GM12878 (cell line): ENCODE measurements at regions not wholly inside any gene's neighbourhood (a gene's known extent, or its start where the extent isn't known, plus 50 kb on each side); places are given as distances from the start of the nearest gene placed in this dataset.

Experiments
- ATAC-seq: fragments of 200-7000 bp; cut with Tn5 transposase; 3 replicates; pipeline ENCODE4 v1.9.1; 2020; ENCODE audit warnings: mild to moderate bottlenecking, moderate library complexity
- BruUV-seq: library from RNA; stranded (reverse); fragments of 400-500 nt; replicated peaks from 2 replicates; lab custom pipeline; 2021; lab: Mats Ljungman, UMichigan
- CTCF ChIA-PET: fragments of 300-600 bp; sonication (Branson Sonifier 250); formaldehyde crosslinking; extraction: SDS; loops from one replicate; lab custom pipeline; 2021; ENCODE audit warnings: inconsistent platforms; lab: Yijun Ruan, JAX
- POLR2A ChIA-PET: fragments of 350-600 bp; formaldehyde crosslinking; extraction: SDS; loops from one replicate; lab custom pipeline; 2021; ENCODE audit warnings: inconsistent platforms; lab: Charles Lee
- RAD21 ChIA-PET: fragments of 300-600 bp; sonication (Branson Sonifier 250); formaldehyde crosslinking; loops from one replicate; lab custom pipeline; 2023; ENCODE audit warnings: antibody characterized with exemption; ENCODE audit not compliant: unreplicated experiment; lab: Charles Lee
- SMC1A ChIA-PET: fragments of 300-600 bp; sonication (Branson Sonifier 250); formaldehyde crosslinking; loops from one replicate; lab custom pipeline; 2023; ENCODE audit not compliant: unreplicated experiment, uncharacterized antibody; lab: Charles Lee
- DNase-seq: peaks from one replicate; pipeline ENCODE4 v3.0.0-alpha.2; 2011; ENCODE audit warnings: low read depth, low spot score
- FAIRE-seq: peaks from 3 replicates; lab custom pipeline; 2011; peaks lifted over from hg19 to GRCh38; lab: Jason Lieb, UNC
- H2AFZ ChIP-seq: 2 replicates; pipeline ENCODE4 v1.6.0; 2011; ENCODE audit warnings: low read depth, low read length, control low read depth; ENCODE audit not compliant: control insufficient read depth
- H3K27ac ChIP-seq: 2 replicates; pipeline ENCODE4 v1.5.1; 2011; ENCODE audit warnings: control low read depth; ENCODE audit not compliant: control insufficient read depth, insufficient read depth
- H3K27me3 ChIP-seq, 2 experiments: replicated peaks in 1 of 2; 2 replicates each; pipeline versions ENCODE4 v1.6.0 to v1.6.1; 2011; ENCODE audit warnings: low read length in 1 of 2; ENCODE audit not compliant: control insufficient read depth in 2 of 2, insufficient read depth in 2 of 2
- H3K36me3 ChIP-seq, 2 experiments: 2 replicates each; pipeline ENCODE4 v1.5.1; 2011; ENCODE audit warnings: low read length in 1 of 2; ENCODE audit not compliant: control insufficient read depth in 2 of 2, insufficient read depth in 2 of 2
- H3K4me1 ChIP-seq: 2 replicates; pipeline ENCODE4 v1.6.1; 2011; ENCODE audit warnings: mild to moderate bottlenecking, low read length, moderate library complexity, mixed read lengths; ENCODE audit not compliant: control insufficient read depth, insufficient read depth
- H3K4me2 ChIP-seq: 2 replicates; pipeline ENCODE4 v1.6.0; 2011; ENCODE audit warnings: control low read depth; ENCODE audit not compliant: control insufficient read depth, insufficient read depth
- H3K4me3 ChIP-seq: fragments of 200-600 bp; sonication (generic); 2 replicates; pipeline ENCODE4 v1.5.1; 2016
- H3K79me2 ChIP-seq: 2 replicates; pipeline ENCODE4 v1.6.0; 2011; ENCODE audit warnings: low read length; ENCODE audit not compliant: control insufficient read depth, insufficient read depth
- H3K9ac ChIP-seq: 2 replicates; pipeline ENCODE4 v1.8.0; 2011; ENCODE audit warnings: low read length, control low read depth, mixed read lengths; ENCODE audit not compliant: control insufficient read depth, insufficient read depth
- H3K9me3 ChIP-seq: replicated peaks from 3 replicates; pipeline ENCODE4 v1.5.1; 2011; ENCODE audit warnings: mild to moderate bottlenecking, low read length; ENCODE audit not compliant: control insufficient read depth, insufficient read depth
- H4K20me1 ChIP-seq: 2 replicates; pipeline ENCODE4 v1.6.0; 2011; ENCODE audit not compliant: control insufficient read depth, insufficient read depth
- HDAC2 ChIP-seq: fragments of 200-600 bp; sonication (generic); IDR thresholded peaks from 2 replicates; pipeline ENCODE4 v1.6.1; 2017
- JUNB ChIP-seq: IDR thresholded peaks from 2 replicates; pipeline ENCODE4 v1.6.1; 2016; ENCODE audit warnings: antibody characterized with exemption, mild to moderate bottlenecking
- RAD21 ChIP-seq: IDR thresholded peaks from 2 replicates; pipeline ENCODE4 v1.6.1; 2011; ENCODE audit warnings: mild to moderate bottlenecking, low read depth, low read length, moderate library complexity; ENCODE audit not compliant: insufficient read depth
- SRF ChIP-seq, 2 experiments: IDR thresholded peaks; 2 replicates each; pipeline ENCODE4 v1.6.1; 2011; ENCODE audit warnings: low read depth in 2 of 2, low read length in 2 of 2, mild to moderate bottlenecking in 1 of 2, moderate library complexity in 1 of 2
- ZZZ3 ChIP-seq: IDR thresholded peaks from 2 replicates; pipeline ENCODE4 v1.6.1; 2011; ENCODE audit warnings: low read depth; ENCODE audit not compliant: control insufficient read depth, insufficient read length
- WGBS: methylation state at CpG from one replicate; pipeline ENCODE4 v1.1.6; 2016; ENCODE audit warnings: low lambda C conversion rate; ENCODE audit not compliant: insufficient replicate concordance, insufficient coverage; ENCODE audit errors: missing lambda C conversion rate; 5-methylcytosine and 5-hydroxymethylcytosine counted together
- in situ Hi-C: fragments of 300-500 bp; cut with MboI; formaldehyde crosslinking; loops from 9 replicates; pipeline ENCODE4 v1.14.3; 2018; ENCODE audit warnings: mixed read lengths
- intact Hi-C: fragments of 100-400 bp; cut with micrococcal nuclease; formaldehyde crosslinking; loops from one replicate; pipeline ENCODE4 v1.14.2; 2022; ENCODE audit not compliant: unreplicated experiment
- TF ChIP-seq, protein P1 (sequence below), 3 experiments: IDR thresholded peaks in 2 of 3; conservative IDR thresholded peaks in 1 of 3; 2 replicates each; pipeline ENCODE4 v1.5.1; 2011; ENCODE audit warnings: low read depth in 3 of 3, low read length in 3 of 3, mild to moderate bottlenecking in 3 of 3, control low read depth in 2 of 3, moderate library complexity in 2 of 3, inconsistent platforms in 1 of 3, mixed read lengths in 1 of 3; ENCODE audit not compliant: control insufficient read depth in 2 of 3, insufficient read depth in 1 of 3; ENCODE audit errors: extremely low read depth in 1 of 3
- TF ChIP-seq, protein P2 (sequence below): fragments of 150-350 bp; IDR thresholded peaks from 2 replicates; pipeline ENCODE4 v1.6.1; 2016; ENCODE audit warnings: low read depth, low read length
- TF ChIP-seq, protein P3 (sequence below): fragments of 450-650 bp; IDR thresholded peaks from 2 replicates; pipeline ENCODE4 v1.6.1; 2016; ENCODE audit warnings: mild to moderate bottlenecking

- Histone ChIP-seq H2AFZ (no peak overlapping the region), H3K36me3 (no peaks in the 10 kb centered on the region), H3K27ac (no peak overlapping the region), H3K27me3 (no peaks in the 10 kb centered on the region), H4K20me1 (no peaks in the 10 kb centered on the region), H3K4me3 (no peak overlapping the region), H3K9me3 (no peaks in the 10 kb centered on the region), H3K9ac (no peak overlapping the region), H3K4me1 (no peaks in the 10 kb centered on the region), H3K79me2 (no peaks in the 10 kb centered on the region), H3K4me2 (no peak overlapping the region)
- TF ChIP-seq ZZZ3 (no peak), RAD21 (peak; percentile 26; the same call in 1 of the 2 replicates), SRF (IDR thresholded peaks at IDR 0.05; ENCODE audit: low read depth in 2 of 2, low read length in 2 of 2) (no peak)
- TF ChIP-seq, protein P1, sequence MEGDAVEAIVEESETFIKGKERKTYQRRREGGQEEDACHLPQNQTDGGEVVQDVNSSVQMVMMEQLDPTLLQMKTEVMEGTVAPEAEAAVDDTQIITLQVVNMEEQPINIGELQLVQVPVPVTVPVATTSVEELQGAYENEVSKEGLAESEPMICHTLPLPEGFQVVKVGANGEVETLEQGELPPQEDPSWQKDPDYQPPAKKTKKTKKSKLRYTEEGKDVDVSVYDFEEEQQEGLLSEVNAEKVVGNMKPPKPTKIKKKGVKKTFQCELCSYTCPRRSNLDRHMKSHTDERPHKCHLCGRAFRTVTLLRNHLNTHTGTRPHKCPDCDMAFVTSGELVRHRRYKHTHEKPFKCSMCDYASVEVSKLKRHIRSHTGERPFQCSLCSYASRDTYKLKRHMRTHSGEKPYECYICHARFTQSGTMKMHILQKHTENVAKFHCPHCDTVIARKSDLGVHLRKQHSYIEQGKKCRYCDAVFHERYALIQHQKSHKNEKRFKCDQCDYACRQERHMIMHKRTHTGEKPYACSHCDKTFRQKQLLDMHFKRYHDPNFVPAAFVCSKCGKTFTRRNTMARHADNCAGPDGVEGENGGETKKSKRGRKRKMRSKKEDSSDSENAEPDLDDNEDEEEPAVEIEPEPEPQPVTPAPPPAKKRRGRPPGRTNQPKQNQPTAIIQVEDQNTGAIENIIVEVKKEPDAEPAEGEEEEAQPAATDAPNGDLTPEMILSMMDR (IDR thresholded peaks at IDR 0.05 in 2 of 3, conservative IDR thresholded peaks at IDR 0.05 in 1 of 3; ENCODE audit: control insufficient read depth in 2 of 3, extremely low read depth in 1 of 3, insufficient read depth in 1 of 3, low read depth in 3 of 3, low read length in 3 of 3), result peak in 1 of 3 experiments; percentile 10; a peak in 1 of 6 replicates
- ChIA-PET RAD21 (no interaction called here), CTCF (interaction anchor here (0.9 kb wide), 1 partner anchor 44 kb away, joined by 3 read pairs; no protein-coding TSS in a partner anchor), SMC1A (interaction anchor here (1.5 kb wide), 1 partner anchor 17 kb away, joined by 5 read pairs; no protein-coding TSS in a partner anchor), POLR2A (no interaction called here)
- ATAC-seq (peak; percentile 39; the same call in 1 of the 3 replicates), DNase-seq (no peak), FAIRE-seq (no peak)
- intact Hi-C loops (loop anchor here (10.0 kb wide), 1 partner anchor 576 kb away; no protein-coding TSS in a partner anchor), in situ Hi-C loops (no loop called here)
- 73% methylated on average over 1 of the region's 1 CpG for WGBS
- BruUV-seq, result no TSS peak
Observed at GRCh38 chr6:147970970-147971369, 371.7 kb upstream of the SASH1 start.

- H3K9ac ChIP-seq, result no peak overlapping the region
- H3K4me2 ChIP-seq, result no peak overlapping the region
- H3K27ac ChIP-seq, result no peak overlapping the region
- RAD21 ChIA-PET, result no interaction called here
- WGBS, result 13% methylated on average over 5 of the region's 5 CpGs
- no peaks in the 10 kb centered on the region for H3K4me1 ChIP-seq
- no peak overlapping the region for H2AFZ ChIP-seq
- intact Hi-C loops, result loop anchor here (10.0 kb wide), 1 partner anchor 578 kb away; no protein-coding TSS in a partner anchor
- H4K20me1 ChIP-seq, result no peaks in the 10 kb centered on the region
- DNase-seq (no peak), ATAC-seq (no peak), FAIRE-seq (no peak)
- CTCF ChIA-PET, result no interaction called here
- H3K4me3 ChIP-seq, result no peak overlapping the region
- POLR2A ChIA-PET, result no interaction called here
- H3K27me3 ChIP-seq, result no peaks in the 10 kb centered on the region
- no peaks in the 10 kb centered on the region for H3K9me3 ChIP-seq
- BruUV-seq, result no TSS peak
- no peaks in the 10 kb centered on the region for H3K79me2 ChIP-seq
- in situ Hi-C loops, result no loop called here
- H3K36me3 ChIP-seq, result no peaks in the 10 kb centered on the region
- SMC1A ChIA-PET, result interaction anchor here (1.1 kb wide), 1 partner anchor 15 kb away, joined by 3 read pairs; no protein-coding TSS in a partner anchor
- TF ChIP-seq, protein P2, sequence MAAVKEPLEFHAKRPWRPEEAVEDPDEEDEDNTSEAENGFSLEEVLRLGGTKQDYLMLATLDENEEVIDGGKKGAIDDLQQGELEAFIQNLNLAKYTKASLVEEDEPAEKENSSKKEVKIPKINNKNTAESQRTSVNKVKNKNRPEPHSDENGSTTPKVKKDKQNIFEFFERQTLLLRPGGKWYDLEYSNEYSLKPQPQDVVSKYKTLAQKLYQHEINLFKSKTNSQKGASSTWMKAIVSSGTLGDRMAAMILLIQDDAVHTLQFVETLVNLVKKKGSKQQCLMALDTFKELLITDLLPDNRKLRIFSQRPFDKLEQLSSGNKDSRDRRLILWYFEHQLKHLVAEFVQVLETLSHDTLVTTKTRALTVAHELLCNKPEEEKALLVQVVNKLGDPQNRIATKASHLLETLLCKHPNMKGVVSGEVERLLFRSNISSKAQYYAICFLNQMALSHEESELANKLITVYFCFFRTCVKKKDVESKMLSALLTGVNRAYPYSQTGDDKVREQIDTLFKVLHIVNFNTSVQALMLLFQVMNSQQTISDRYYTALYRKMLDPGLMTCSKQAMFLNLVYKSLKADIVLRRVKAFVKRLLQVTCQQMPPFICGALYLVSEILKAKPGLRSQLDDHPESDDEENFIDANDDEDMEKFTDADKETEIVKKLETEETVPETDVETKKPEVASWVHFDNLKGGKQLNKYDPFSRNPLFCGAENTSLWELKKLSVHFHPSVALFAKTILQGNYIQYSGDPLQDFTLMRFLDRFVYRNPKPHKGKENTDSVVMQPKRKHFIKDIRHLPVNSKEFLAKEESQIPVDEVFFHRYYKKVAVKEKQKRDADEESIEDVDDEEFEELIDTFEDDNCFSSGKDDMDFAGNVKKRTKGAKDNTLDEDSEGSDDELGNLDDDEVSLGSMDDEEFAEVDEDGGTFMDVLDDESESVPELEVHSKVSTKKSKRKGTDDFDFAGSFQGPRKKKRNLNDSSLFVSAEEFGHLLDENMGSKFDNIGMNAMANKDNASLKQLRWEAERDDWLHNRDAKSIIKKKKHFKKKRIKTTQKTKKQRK, result no peak
- no peak for TF ChIP-seq JUNB
- no peak for TF ChIP-seq HDAC2
- TF ChIP-seq, protein P3, sequence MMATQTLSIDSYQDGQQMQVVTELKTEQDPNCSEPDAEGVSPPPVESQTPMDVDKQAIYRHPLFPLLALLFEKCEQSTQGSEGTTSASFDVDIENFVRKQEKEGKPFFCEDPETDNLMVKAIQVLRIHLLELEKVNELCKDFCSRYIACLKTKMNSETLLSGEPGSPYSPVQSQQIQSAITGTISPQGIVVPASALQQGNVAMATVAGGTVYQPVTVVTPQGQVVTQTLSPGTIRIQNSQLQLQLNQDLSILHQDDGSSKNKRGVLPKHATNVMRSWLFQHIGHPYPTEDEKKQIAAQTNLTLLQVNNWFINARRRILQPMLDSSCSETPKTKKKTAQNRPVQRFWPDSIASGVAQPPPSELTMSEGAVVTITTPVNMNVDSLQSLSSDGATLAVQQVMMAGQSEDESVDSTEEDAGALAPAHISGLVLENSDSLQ, result no peak
Observed at GRCh38 chr6:147972448-147972847, 370.2 kb upstream of the SASH1 start.
